GM12878 (cell line): ENCODE measurements at regions not wholly inside any gene's neighbourhood (a gene's known extent, or its start where the extent isn't known, plus 50 kb on each side); places are given as distances from the start of the nearest gene placed in this dataset.

Source experiments
- ATAC-seq: fragments of 200-7000 bp; cut with Tn5 transposase; 3 replicates; pipeline ENCODE4 v1.9.1; 2020; ENCODE audit warnings: mild to moderate bottlenecking, moderate library complexity
- BruUV-seq: library from RNA; stranded (reverse); fragments of 400-500 nt; replicated peaks from 2 replicates; lab custom pipeline; 2021; lab: Mats Ljungman, UMichigan
- CTCF ChIA-PET: fragments of 300-600 bp; sonication (Branson Sonifier 250); formaldehyde crosslinking; extraction: SDS; loops from one replicate; lab custom pipeline; 2021; ENCODE audit warnings: inconsistent platforms; lab: Yijun Ruan, JAX
- POLR2A ChIA-PET: fragments of 350-600 bp; formaldehyde crosslinking; extraction: SDS; loops from one replicate; lab custom pipeline; 2021; ENCODE audit warnings: inconsistent platforms; lab: Charles Lee
- RAD21 ChIA-PET: fragments of 300-600 bp; sonication (Branson Sonifier 250); formaldehyde crosslinking; loops from one replicate; lab custom pipeline; 2023; ENCODE audit warnings: antibody characterized with exemption; ENCODE audit not compliant: unreplicated experiment; lab: Charles Lee
- SMC1A ChIA-PET: fragments of 300-600 bp; sonication (Branson Sonifier 250); formaldehyde crosslinking; loops from one replicate; lab custom pipeline; 2023; ENCODE audit not compliant: unreplicated experiment, uncharacterized antibody; lab: Charles Lee
- DNase-seq: peaks from one replicate; pipeline ENCODE4 v3.0.0-alpha.2; 2011; ENCODE audit warnings: low read depth, low spot score
- FAIRE-seq: peaks from 3 replicates; lab custom pipeline; 2011; peaks lifted over from hg19 to GRCh38; lab: Jason Lieb, UNC
- H2AFZ ChIP-seq: 2 replicates; pipeline ENCODE4 v1.6.0; 2011; ENCODE audit warnings: low read depth, low read length, control low read depth; ENCODE audit not compliant: control insufficient read depth
- H3K27ac ChIP-seq: 2 replicates; pipeline ENCODE4 v1.5.1; 2011; ENCODE audit warnings: control low read depth; ENCODE audit not compliant: control insufficient read depth, insufficient read depth
- H3K27me3 ChIP-seq, 2 experiments: replicated peaks in 1 of 2; 2 replicates each; pipeline versions ENCODE4 v1.6.0 to v1.6.1; 2011; ENCODE audit warnings: low read length in 1 of 2; ENCODE audit not compliant: control insufficient read depth in 2 of 2, insufficient read depth in 2 of 2
- H3K36me3 ChIP-seq, 2 experiments: 2 replicates each; pipeline ENCODE4 v1.5.1; 2011; ENCODE audit warnings: low read length in 1 of 2; ENCODE audit not compliant: control insufficient read depth in 2 of 2, insufficient read depth in 2 of 2
- H3K4me1 ChIP-seq: 2 replicates; pipeline ENCODE4 v1.6.1; 2011; ENCODE audit warnings: mild to moderate bottlenecking, low read length, moderate library complexity, mixed read lengths; ENCODE audit not compliant: control insufficient read depth, insufficient read depth
- H3K4me2 ChIP-seq: 2 replicates; pipeline ENCODE4 v1.6.0; 2011; ENCODE audit warnings: control low read depth; ENCODE audit not compliant: control insufficient read depth, insufficient read depth
- H3K4me3 ChIP-seq: fragments of 200-600 bp; sonication (generic); 2 replicates; pipeline ENCODE4 v1.5.1; 2016
- H3K79me2 ChIP-seq: 2 replicates; pipeline ENCODE4 v1.6.0; 2011; ENCODE audit warnings: low read length; ENCODE audit not compliant: control insufficient read depth, insufficient read depth
- H3K9ac ChIP-seq: 2 replicates; pipeline ENCODE4 v1.8.0; 2011; ENCODE audit warnings: low read length, control low read depth, mixed read lengths; ENCODE audit not compliant: control insufficient read depth, insufficient read depth
- H3K9me3 ChIP-seq: replicated peaks from 3 replicates; pipeline ENCODE4 v1.5.1; 2011; ENCODE audit warnings: mild to moderate bottlenecking, low read length; ENCODE audit not compliant: control insufficient read depth, insufficient read depth
- H4K20me1 ChIP-seq: 2 replicates; pipeline ENCODE4 v1.6.0; 2011; ENCODE audit not compliant: control insufficient read depth, insufficient read depth
- CHD1 ChIP-seq: IDR thresholded peaks from 2 replicates; pipeline ENCODE4 v1.6.1; 2012; ENCODE audit warnings: low read depth, low read length, improper control_type of control experiment
- CREM ChIP-seq: IDR thresholded peaks from 2 replicates; pipeline ENCODE4 v1.6.1; 2014; ENCODE audit warnings: antibody characterized with exemption, low read depth
- EZH2 ChIP-seq: IDR thresholded peaks from 2 replicates; pipeline ENCODE4 v1.6.1; 2012; ENCODE audit warnings: low read depth, mild to moderate bottlenecking, control low read depth, inconsistent platforms, low read length, borderline replicate concordance; ENCODE audit not compliant: control insufficient read depth
- FOS ChIP-seq: IDR thresholded peaks from 3 replicates; pipeline ENCODE4 v1.6.1; 2011; ENCODE audit warnings: borderline replicate concordance; ENCODE audit not compliant: insufficient read length; ENCODE audit errors: extremely low read depth
- FOXK2 ChIP-seq: fragments of 450-650 bp; IDR thresholded peaks from 2 replicates; pipeline ENCODE4 v1.6.1; 2017; ENCODE audit warnings: mild to moderate bottlenecking, moderate library complexity
- IRF4 ChIP-seq: IDR thresholded peaks from 2 replicates; pipeline ENCODE4 v1.6.1; 2011; ENCODE audit warnings: low read depth, low read length
- KLF5 ChIP-seq: fragments of 450-650 bp; IDR thresholded peaks from 2 replicates; pipeline ENCODE4 v1.6.1; 2014; ENCODE audit warnings: mild to moderate bottlenecking; ENCODE audit not compliant: partially characterized antibody
- NR2C1 ChIP-seq: fragments of 450-650 bp; IDR thresholded peaks from 2 replicates; pipeline ENCODE4 v1.6.1; 2017; ENCODE audit warnings: antibody characterized with exemption, mild to moderate bottlenecking, moderate library complexity
- NR2C2 ChIP-seq: IDR thresholded peaks from 2 replicates; pipeline ENCODE4 v1.6.1; 2011; ENCODE audit warnings: borderline replicate concordance, low read depth; ENCODE audit not compliant: control insufficient read depth, insufficient read length
- RELA ChIP-seq: fragments of 450-650 bp; IDR thresholded peaks from 2 replicates; pipeline ENCODE4 v1.8.0; 2014; ENCODE audit warnings: borderline replicate concordance; ENCODE audit not compliant: partially characterized antibody
- RFX5 ChIP-seq: IDR thresholded peaks from 2 replicates; pipeline ENCODE4 v1.6.1; 2011; ENCODE audit warnings: low read depth, low read length, improper control_type of control experiment
- SMAD5 ChIP-seq: IDR thresholded peaks from 2 replicates; pipeline ENCODE4 v1.6.1; 2016; ENCODE audit warnings: antibody characterized with exemption, low read depth
- SRF ChIP-seq, 2 experiments: IDR thresholded peaks; 2 replicates each; pipeline ENCODE4 v1.6.1; 2011; ENCODE audit warnings: low read depth in 2 of 2, low read length in 2 of 2, mild to moderate bottlenecking in 1 of 2, moderate library complexity in 1 of 2
- TAF1 ChIP-seq: IDR thresholded peaks from 2 replicates; pipeline ENCODE4 v1.6.1; 2011; ENCODE audit warnings: mild to moderate bottlenecking, low read depth, low read length, borderline replicate concordance
- TARDBP ChIP-seq: IDR thresholded peaks from 2 replicates; pipeline ENCODE4 v1.6.1; 2016; ENCODE audit warnings: borderline replicate concordance
- WRNIP1 ChIP-seq: IDR thresholded peaks from 2 replicates; pipeline ENCODE4 v1.6.1; 2011; ENCODE audit warnings: low read depth, low read length, improper control_type of control experiment, borderline replicate concordance
- ZBED1 ChIP-seq: IDR thresholded peaks from 2 replicates; pipeline ENCODE4 v1.6.1; 2016; ENCODE audit warnings: borderline replicate concordance
- ZNF274 ChIP-seq: IDR thresholded peaks from one replicate; pipeline ENCODE4 v1.8.0; 2011; ENCODE audit not compliant: insufficient read length, insufficient read depth
- WGBS: methylation state at CpG from one replicate; pipeline ENCODE4 v1.1.6; 2016; ENCODE audit warnings: low lambda C conversion rate; ENCODE audit not compliant: insufficient replicate concordance, insufficient coverage; ENCODE audit errors: missing lambda C conversion rate; 5-methylcytosine and 5-hydroxymethylcytosine counted together
- in situ Hi-C: fragments of 300-500 bp; cut with MboI; formaldehyde crosslinking; loops from 9 replicates; pipeline ENCODE4 v1.14.3; 2018; ENCODE audit warnings: mixed read lengths
- intact Hi-C: fragments of 100-400 bp; cut with micrococcal nuclease; formaldehyde crosslinking; loops from one replicate; pipeline ENCODE4 v1.14.2; 2022; ENCODE audit not compliant: unreplicated experiment

DNA sequence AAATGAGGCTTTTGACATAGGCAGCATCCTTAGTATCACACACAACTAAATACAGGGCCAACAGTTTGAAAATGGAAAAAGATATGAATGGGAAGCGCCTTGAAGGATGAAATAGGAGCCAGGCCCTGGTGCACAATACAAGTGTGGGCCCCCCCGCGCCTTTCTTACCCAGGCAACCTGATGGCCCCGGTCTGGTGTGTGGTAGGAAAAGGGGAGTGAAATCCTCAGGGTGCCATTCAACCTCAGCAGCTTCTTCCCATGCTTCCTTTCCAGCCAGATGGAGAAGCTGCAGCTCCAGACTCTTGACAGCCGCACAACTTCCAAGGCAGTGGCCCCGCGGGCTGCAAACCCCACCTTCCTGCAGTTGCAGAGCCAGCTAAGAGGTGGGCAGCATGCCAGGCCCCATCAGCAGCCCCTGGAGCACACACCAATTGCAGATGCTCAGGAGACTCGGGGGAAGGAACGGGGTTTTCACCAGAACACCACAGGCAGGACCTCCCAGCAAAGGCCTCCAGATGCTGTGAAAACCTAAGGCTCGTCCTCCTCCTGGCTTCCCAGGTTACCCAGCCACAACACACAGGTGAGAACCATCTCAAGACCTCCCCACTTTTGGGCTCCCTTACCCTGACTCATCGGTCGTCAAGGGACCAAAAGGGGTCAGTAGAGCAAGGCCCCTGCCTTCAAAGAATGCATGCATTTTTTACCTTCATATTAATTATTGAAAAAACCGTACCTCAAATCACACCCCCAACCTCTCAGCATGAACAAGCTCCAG lies 101.6 kb downstream of the CPN2 start:
- Histone ChIP-seq H3K4me2 (no peak overlapping the region), H3K4me3 (no peak overlapping the region), H3K9me3 (no peaks in the 10 kb centered on the region), H3K79me2 (no peaks in the 10 kb centered on the region), H2AFZ (no peak overlapping the region), H4K20me1 (no peaks in the 10 kb centered on the region), H3K9ac (no peak overlapping the region), H3K27me3 (peaks cover 10 to 18% of the 10 kb centered on the region in 2 experiments; a peak in 3 of 4 replicates), H3K36me3 (no peaks in the 10 kb centered on the region), H3K4me1 (no peaks in the 10 kb centered on the region), H3K27ac (no peak overlapping the region)
- ChIA-PET POLR2A (no interaction called here), RAD21 (no interaction called here), SMC1A (no interaction called here), CTCF (no interaction called here)
- WGBS: 34% methylated on average over 12 of the region's 13 CpGs
- DNase-seq (no peak), FAIRE-seq (no peak), ATAC-seq (no peak)
- no TSS peak for BruUV-seq
- no peak for TF ChIP-seq CREM
- TF ChIP-seq FOXK2: no peak
- no peak for TF ChIP-seq SMAD5
- TF ChIP-seq WRNIP1: no peak
- in situ Hi-C loops (no loop called here), intact Hi-C loops (no loop called here)

DNA sequence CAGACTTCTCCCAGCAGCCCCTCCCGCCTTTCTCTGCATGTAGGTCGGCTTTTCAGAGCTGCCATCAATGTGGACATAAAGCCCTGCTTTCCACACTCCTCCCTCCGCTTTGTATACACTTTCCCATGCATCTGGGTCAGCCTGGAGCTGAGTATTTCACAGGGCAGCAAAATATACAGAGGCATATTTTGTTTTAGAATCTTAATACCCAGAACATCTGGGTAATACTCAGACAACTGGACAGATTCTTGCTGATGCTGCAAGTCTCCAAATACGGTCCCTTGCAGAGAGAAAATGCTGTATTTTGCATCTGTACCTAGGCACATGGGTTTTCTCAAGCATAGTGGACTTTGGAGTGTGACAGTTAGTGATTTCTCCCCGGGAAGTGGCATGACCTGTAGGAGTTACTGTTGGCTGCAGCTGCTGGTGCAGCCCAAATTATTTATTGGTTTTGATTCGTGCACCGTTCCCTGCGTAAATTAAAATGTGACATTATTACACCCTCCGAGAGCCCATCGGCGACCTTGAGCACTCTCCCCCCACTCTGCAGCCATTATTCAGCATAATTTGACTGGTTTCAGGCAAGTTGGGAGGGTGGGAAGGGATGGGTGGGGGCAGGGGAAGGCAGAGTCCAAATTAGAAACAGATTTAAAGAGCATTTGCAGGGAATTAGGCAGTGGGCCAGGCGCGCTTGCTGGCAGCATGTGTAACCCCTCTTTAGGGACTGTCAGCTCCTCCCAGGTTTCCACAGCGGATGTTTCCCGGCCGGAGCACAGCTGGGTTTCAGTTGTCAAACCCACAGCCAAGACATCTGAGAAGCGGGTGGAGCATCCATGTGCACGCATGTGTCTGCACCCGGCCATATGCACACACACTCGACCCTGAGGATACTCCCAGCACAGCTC lies 100.8 kb downstream of the CPN2 start:
- Histone ChIP-seq H3K27ac (no peak overlapping the region), H2AFZ (no peak overlapping the region), H3K36me3 (no peaks in the 10 kb centered on the region), H3K27me3 (peaks cover 10 to 18% of the 10 kb centered on the region in 2 experiments; a peak in 3 of 4 replicates), H3K9me3 (no peaks in the 10 kb centered on the region), H3K4me2 (no peak overlapping the region), H3K79me2 (no peaks in the 10 kb centered on the region), H4K20me1 (no peaks in the 10 kb centered on the region), H3K4me3 (no peak overlapping the region), H3K9ac (no peak overlapping the region), H3K4me1 (peaks cover 2% of the 10 kb centered on the region)
- RAD21 ChIA-PET: no interaction called here
- in situ Hi-C loops: no loop called here
- BruUV-seq: no TSS peak
- CTCF ChIA-PET: no interaction called here
- DNase-seq (no peak), ATAC-seq (no peak), FAIRE-seq (no peak)
- POLR2A ChIA-PET: no interaction called here
- SMC1A ChIA-PET: no interaction called here
- intact Hi-C loops: no loop called here
- 53% methylated on average over 20 of the region's 20 CpGs for WGBS
- no peak for TF ChIP-seq RELA
- TF ChIP-seq FOS: no peak
- TF ChIP-seq FOXK2: no peak
- TF ChIP-seq CHD1: no peak
- no peak for TF ChIP-seq CREM
- TF ChIP-seq IRF4: no peak
- no peak for TF ChIP-seq TAF1
- no peak for TF ChIP-seq EZH2
- no peak for TF ChIP-seq NR2C1
- no peak for TF ChIP-seq KLF5
- no peak for TF ChIP-seq ZNF274
- TF ChIP-seq NR2C2: no peak
- no peak for TF ChIP-seq ZBED1
- no peak for TF ChIP-seq TARDBP
- no peak for TF ChIP-seq SRF (IDR thresholded peaks at IDR 0.05; ENCODE audit: low read depth in 2 of 2, low read length in 2 of 2)
- TF ChIP-seq RFX5: no peak
- TF ChIP-seq WRNIP1: no peak
